ENCODE measurements at regions not wholly inside any gene's neighbourhood (a gene's known extent, or its start where the extent isn't known, plus 50 kb on each side); places are given as distances from the start of the nearest gene placed in this dataset.

DNA sequence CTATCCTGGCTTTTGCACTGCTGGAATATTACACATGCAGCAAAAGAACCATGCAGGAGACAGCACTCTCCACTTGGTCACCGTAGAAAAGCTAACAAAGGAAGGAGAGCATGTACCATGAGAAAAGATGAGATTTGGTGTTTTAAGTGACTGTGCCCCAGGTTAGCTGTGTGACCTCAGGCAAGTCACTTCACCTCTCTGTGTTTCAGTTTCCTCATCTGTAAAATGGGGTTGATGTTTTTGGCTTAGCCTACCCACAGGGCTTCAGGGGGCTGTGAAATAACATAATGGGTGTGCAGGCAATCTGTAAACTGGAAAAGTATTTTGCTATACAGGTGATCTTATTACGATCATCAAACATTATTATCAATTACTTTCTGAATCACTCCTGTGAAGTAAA lies 69.3 kb upstream of the SLC6A11 start:
- H4K20me1 ChIP-seq (replicated peaks; ENCODE audit: insufficient read depth), result no peaks in the 10 kb centered on the region
- no peak for ATAC-seq
- no peak overlapping the region for H3K4me3 Mint-ChIP-seq
- no peak for DNase-seq (ENCODE audit: low spot score)
- no peaks in the 10 kb centered on the region for H3K36me3 Mint-ChIP-seq (ENCODE audit: low read depth)
- no peak overlapping the region for H3K27ac ChIP-seq (ENCODE audit: low read depth)
- H3K36me3 ChIP-seq (ENCODE audit: insufficient read depth), result no peaks in the 10 kb centered on the region
- peaks cover 17% of the 10 kb centered on the region for H3K27me3 Mint-ChIP-seq (ENCODE audit: insufficient read depth, low read depth, poor library complexity)
- H3F3A ChIP-seq (replicated peaks; ENCODE audit: low read depth), result no peaks in the 10 kb centered on the region
- H3K4me3 ChIP-seq, result no peak overlapping the region
- H3K27ac Mint-ChIP-seq, result no peak overlapping the region
- H3K4me1 Mint-ChIP-seq, result peaks cover 2% of the 10 kb centered on the region; the same call in 1 of the 3 replicates
- H3K9me3 Mint-ChIP-seq, result no peaks in the 10 kb centered on the region; the same call in 2 of the 3 replicates
- no peaks in the 10 kb centered on the region for H3K27me3 ChIP-seq (ENCODE audit: insufficient read depth)
- H3K4me1 ChIP-seq (ENCODE audit: insufficient read depth), result no peaks in the 10 kb centered on the region
- H3K4me2 ChIP-seq, result no peak overlapping the region
- no peaks in the 10 kb centered on the region for H3K79me2 ChIP-seq (replicated peaks; ENCODE audit: insufficient read depth)
- TF ChIP-seq STAT1 (IDR thresholded peaks at IDR 0.05; ENCODE audit: unreplicated experiment) (no peak), ZNF114 (CRISPR knock-in tag; IDR thresholded peaks at IDR 0.05) (no peak), POLR2AphosphoS5 (IDR thresholded peaks at IDR 0.05; ENCODE audit: low read depth) (no peak)
- TF ChIP-seq, protein P1, sequence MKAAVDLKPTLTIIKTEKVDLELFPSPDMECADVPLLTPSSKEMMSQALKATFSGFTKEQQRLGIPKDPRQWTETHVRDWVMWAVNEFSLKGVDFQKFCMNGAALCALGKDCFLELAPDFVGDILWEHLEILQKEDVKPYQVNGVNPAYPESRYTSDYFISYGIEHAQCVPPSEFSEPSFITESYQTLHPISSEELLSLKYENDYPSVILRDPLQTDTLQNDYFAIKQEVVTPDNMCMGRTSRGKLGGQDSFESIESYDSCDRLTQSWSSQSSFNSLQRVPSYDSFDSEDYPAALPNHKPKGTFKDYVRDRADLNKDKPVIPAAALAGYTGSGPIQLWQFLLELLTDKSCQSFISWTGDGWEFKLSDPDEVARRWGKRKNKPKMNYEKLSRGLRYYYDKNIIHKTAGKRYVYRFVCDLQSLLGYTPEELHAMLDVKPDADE (IDR thresholded peaks at IDR 0.05), result no peak
- TF ChIP-seq, protein P2, sequence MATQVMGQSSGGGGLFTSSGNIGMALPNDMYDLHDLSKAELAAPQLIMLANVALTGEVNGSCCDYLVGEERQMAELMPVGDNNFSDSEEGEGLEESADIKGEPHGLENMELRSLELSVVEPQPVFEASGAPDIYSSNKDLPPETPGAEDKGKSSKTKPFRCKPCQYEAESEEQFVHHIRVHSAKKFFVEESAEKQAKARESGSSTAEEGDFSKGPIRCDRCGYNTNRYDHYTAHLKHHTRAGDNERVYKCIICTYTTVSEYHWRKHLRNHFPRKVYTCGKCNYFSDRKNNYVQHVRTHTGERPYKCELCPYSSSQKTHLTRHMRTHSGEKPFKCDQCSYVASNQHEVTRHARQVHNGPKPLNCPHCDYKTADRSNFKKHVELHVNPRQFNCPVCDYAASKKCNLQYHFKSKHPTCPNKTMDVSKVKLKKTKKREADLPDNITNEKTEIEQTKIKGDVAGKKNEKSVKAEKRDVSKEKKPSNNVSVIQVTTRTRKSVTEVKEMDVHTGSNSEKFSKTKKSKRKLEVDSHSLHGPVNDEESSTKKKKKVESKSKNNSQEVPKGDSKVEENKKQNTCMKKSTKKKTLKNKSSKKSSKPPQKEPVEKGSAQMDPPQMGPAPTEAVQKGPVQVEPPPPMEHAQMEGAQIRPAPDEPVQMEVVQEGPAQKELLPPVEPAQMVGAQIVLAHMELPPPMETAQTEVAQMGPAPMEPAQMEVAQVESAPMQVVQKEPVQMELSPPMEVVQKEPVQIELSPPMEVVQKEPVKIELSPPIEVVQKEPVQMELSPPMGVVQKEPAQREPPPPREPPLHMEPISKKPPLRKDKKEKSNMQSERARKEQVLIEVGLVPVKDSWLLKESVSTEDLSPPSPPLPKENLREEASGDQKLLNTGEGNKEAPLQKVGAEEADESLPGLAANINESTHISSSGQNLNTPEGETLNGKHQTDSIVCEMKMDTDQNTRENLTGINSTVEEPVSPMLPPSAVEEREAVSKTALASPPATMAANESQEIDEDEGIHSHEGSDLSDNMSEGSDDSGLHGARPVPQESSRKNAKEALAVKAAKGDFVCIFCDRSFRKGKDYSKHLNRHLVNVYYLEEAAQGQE (IDR thresholded peaks at IDR 0.05; ENCODE audit: unreplicated experiment), result no peak
- peaks cover 3% of the 10 kb centered on the region; the same call in 1 of the 2 replicates for H3K9me2 ChIP-seq (ENCODE audit: insufficient read depth)
- H2AFZ ChIP-seq, result no peak overlapping the region

DNA sequence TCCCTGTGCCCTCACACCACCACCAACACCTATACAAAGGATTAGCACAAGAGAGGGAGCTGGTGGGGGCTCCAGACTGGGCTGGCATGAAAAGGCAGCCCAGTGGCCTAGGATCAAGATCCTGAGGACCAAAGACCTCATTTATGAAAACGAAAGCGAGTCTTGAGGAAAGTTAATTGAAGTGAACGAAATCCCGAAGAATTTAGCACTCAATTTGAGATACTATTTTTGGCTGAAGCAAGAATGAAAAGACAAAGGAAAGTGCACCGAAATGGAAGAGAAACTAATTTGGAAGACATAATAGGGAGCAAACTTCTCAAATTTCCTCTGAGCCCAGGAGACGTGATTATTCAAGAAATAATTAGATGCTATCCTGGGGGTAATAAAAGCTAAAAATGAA lies 68.7 kb upstream of the SLC6A11 start:
- Histone ChIP-seq H3K4me2 (no peak overlapping the region), H2AFZ (0 out of 2 replicates have a peak overlapping the region, but pooled peaks have one; percentile 32), H3K79me2 (replicated peaks; ENCODE audit: insufficient read depth) (no peaks in the 10 kb centered on the region), H3K27ac (ENCODE audit: low read depth) (no peak overlapping the region), H3F3A (replicated peaks; ENCODE audit: low read depth) (no peaks in the 10 kb centered on the region), H3K36me3 (ENCODE audit: insufficient read depth) (no peaks in the 10 kb centered on the region), H3K4me1 (ENCODE audit: insufficient read depth) (no peaks in the 10 kb centered on the region), H3K9me2 (ENCODE audit: insufficient read depth) (peaks cover 3% of the 10 kb centered on the region; the same call in 1 of the 2 replicates), H4K20me1 (replicated peaks; ENCODE audit: insufficient read depth) (no peaks in the 10 kb centered on the region), H3K27me3 (ENCODE audit: insufficient read depth) (no peaks in the 10 kb centered on the region), H3K4me3 (no peak overlapping the region)
- H3K36me3 Mint-ChIP-seq (ENCODE audit: low read depth), result no peaks in the 10 kb centered on the region
- DNase-seq (ENCODE audit: low spot score) (no peak), ATAC-seq (no peak)
- TF ChIP-seq, protein P2 (IDR thresholded peaks at IDR 0.05; ENCODE audit: unreplicated experiment), result no peak
- H3K27ac Mint-ChIP-seq, result no peak overlapping the region
- H3K9me3 Mint-ChIP-seq, result no peaks in the 10 kb centered on the region; the same call in 2 of the 3 replicates
- peaks cover 14% of the 10 kb centered on the region for H3K27me3 Mint-ChIP-seq (ENCODE audit: insufficient read depth, low read depth, poor library complexity)
- H3K4me1 Mint-ChIP-seq, result peaks cover 2% of the 10 kb centered on the region; the same call in 1 of the 3 replicates
- no peak overlapping the region for H3K4me3 Mint-ChIP-seq
